ENCODE measurements at regions not wholly inside any gene's neighbourhood (a gene's known extent, or its start where the extent isn't known, plus 50 kb on each side); places are given as distances from the start of the nearest gene placed in this dataset.

- Histone ChIP-seq H3K27ac (ENCODE audit: low read depth, low read length) (no peak overlapping the region), H3K27me3 (ENCODE audit: control insufficient read depth, insufficient read depth, low read length, poor library complexity, severe bottlenecking) (no peaks in the 10 kb centered on the region), H3K4me3 (ENCODE audit: low read length) (no peak overlapping the region), H3K9me3 (ENCODE audit: control insufficient read depth, low read length) (no peaks in the 10 kb centered on the region), H3K4me1 (ENCODE audit: control insufficient read depth, insufficient read depth, low read length) (peaks cover 8% of the 10 kb centered on the region), H3K9ac (ENCODE audit: extremely low read depth, low read length, poor library complexity, severe bottlenecking) (no peak overlapping the region), H3K36me3 (ENCODE audit: control insufficient read depth, insufficient read depth, low read length) (no peaks in the 10 kb centered on the region)
- WGBS, 2 experiments (ENCODE audit: insufficient coverage in 1 of 2, insufficient read length in 1 of 2): 82% methylated on average over 2 of the region's 2 CpGs; no CpG with 5 or more reads in 1 of the 2 experiments
- peaks cover 21% of the 10 kb centered on the region for H3K4me1 Mint-ChIP-seq
- no peak overlapping the region for H3K4me3 Mint-ChIP-seq
- no peak for DNase-seq
- H3K9me3 Mint-ChIP-seq: no peaks in the 10 kb centered on the region
- no peak overlapping the region for H3K27ac Mint-ChIP-seq
- peaks cover 16% of the 10 kb centered on the region for H3K27me3 Mint-ChIP-seq (ENCODE audit: insufficient read depth)
- TF ChIP-seq, protein P1, sequence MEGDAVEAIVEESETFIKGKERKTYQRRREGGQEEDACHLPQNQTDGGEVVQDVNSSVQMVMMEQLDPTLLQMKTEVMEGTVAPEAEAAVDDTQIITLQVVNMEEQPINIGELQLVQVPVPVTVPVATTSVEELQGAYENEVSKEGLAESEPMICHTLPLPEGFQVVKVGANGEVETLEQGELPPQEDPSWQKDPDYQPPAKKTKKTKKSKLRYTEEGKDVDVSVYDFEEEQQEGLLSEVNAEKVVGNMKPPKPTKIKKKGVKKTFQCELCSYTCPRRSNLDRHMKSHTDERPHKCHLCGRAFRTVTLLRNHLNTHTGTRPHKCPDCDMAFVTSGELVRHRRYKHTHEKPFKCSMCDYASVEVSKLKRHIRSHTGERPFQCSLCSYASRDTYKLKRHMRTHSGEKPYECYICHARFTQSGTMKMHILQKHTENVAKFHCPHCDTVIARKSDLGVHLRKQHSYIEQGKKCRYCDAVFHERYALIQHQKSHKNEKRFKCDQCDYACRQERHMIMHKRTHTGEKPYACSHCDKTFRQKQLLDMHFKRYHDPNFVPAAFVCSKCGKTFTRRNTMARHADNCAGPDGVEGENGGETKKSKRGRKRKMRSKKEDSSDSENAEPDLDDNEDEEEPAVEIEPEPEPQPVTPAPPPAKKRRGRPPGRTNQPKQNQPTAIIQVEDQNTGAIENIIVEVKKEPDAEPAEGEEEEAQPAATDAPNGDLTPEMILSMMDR (conservative IDR thresholded peaks at IDR 0.05): no peak
- H3K36me3 Mint-ChIP-seq (ENCODE audit: low read depth): no peaks in the 10 kb centered on the region
Measured at GRCh38 chr4:54575919-54576318, 81.8 kb upstream of the KIT start.

GRCh38 chr4:54581807-54582206 is 76.0 kb upstream of the KIT start:
- Mint-ChIP-seq H3K36me3 (ENCODE audit: low read depth) (no peaks in the 10 kb centered on the region), H3K9me3 (no peaks in the 10 kb centered on the region), H3K4me3 (no peak overlapping the region), H3K27me3 (ENCODE audit: insufficient read depth) (peaks cover 2% of the 10 kb centered on the region), H3K4me1 (peaks cover 20% of the 10 kb centered on the region), H3K27ac (no peak overlapping the region)
- TF ChIP-seq, protein P1 (conservative IDR thresholded peaks at IDR 0.05): no peak
- Histone ChIP-seq H3K9ac (ENCODE audit: extremely low read depth, low read length, poor library complexity, severe bottlenecking) (no peak overlapping the region), H3K4me1 (ENCODE audit: control insufficient read depth, insufficient read depth, low read length) (no peaks in the 10 kb centered on the region), H3K27ac (ENCODE audit: low read depth, low read length) (no peak overlapping the region), H3K9me3 (ENCODE audit: control insufficient read depth, low read length) (no peaks in the 10 kb centered on the region), H3K27me3 (ENCODE audit: control insufficient read depth, insufficient read depth, low read length, poor library complexity, severe bottlenecking) (no peaks in the 10 kb centered on the region), H3K4me3 (ENCODE audit: low read length) (no peak overlapping the region), H3K36me3 (ENCODE audit: control insufficient read depth, insufficient read depth, low read length) (no peaks in the 10 kb centered on the region)
- DNase-seq: no peak
- WGBS, 2 experiments (ENCODE audit: insufficient coverage in 1 of 2, insufficient read length in 1 of 2): 75% methylated on average over 2 of the region's 2 CpGs; no CpG with 5 or more reads in 1 of the 2 experiments

- Histone ChIP-seq H3K9ac (ENCODE audit: extremely low read depth, low read length, poor library complexity, severe bottlenecking) (no peak overlapping the region), H3K27ac (ENCODE audit: low read depth, low read length) (no peak overlapping the region), H3K4me3 (ENCODE audit: low read length) (no peak overlapping the region), H3K4me1 (ENCODE audit: control insufficient read depth, insufficient read depth, low read length) (peaks cover 8% of the 10 kb centered on the region), H3K36me3 (ENCODE audit: control insufficient read depth, insufficient read depth, low read length) (no peaks in the 10 kb centered on the region), H3K27me3 (ENCODE audit: control insufficient read depth, insufficient read depth, low read length, poor library complexity, severe bottlenecking) (no peaks in the 10 kb centered on the region), H3K9me3 (ENCODE audit: control insufficient read depth, low read length) (no peaks in the 10 kb centered on the region)
- no peak for DNase-seq
- H3K27ac Mint-ChIP-seq: no peak overlapping the region
- H3K4me1 Mint-ChIP-seq: peaks cover 23% of the 10 kb centered on the region
- peaks cover 2% of the 10 kb centered on the region for H3K27me3 Mint-ChIP-seq (ENCODE audit: insufficient read depth)
- WGBS, 2 experiments (ENCODE audit: insufficient coverage in 1 of 2, insufficient read length in 1 of 2): 96 to 100% methylated on average over 1 to 8 of the region's 8 CpGs
- TF ChIP-seq, protein P1 (conservative IDR thresholded peaks at IDR 0.05): no peak
- H3K36me3 Mint-ChIP-seq (ENCODE audit: low read depth): no peaks in the 10 kb centered on the region
- H3K4me3 Mint-ChIP-seq: no peak overlapping the region
- no peaks in the 10 kb centered on the region for H3K9me3 Mint-ChIP-seq
Measured at GRCh38 chr4:54585321-54586000, 72.3 kb upstream of the KIT start.

Measured in endodermal cell (in vitro differentiated cells).